ENCODE measurements at regions not wholly inside any gene's neighbourhood (a gene's known extent, or its start where the extent isn't known, plus 50 kb on each side); places are given as distances from the start of the nearest gene placed in this dataset.
A peak's percentile ranks its signal among the peaks of the same experiment; 100 is the strongest.

DNA sequence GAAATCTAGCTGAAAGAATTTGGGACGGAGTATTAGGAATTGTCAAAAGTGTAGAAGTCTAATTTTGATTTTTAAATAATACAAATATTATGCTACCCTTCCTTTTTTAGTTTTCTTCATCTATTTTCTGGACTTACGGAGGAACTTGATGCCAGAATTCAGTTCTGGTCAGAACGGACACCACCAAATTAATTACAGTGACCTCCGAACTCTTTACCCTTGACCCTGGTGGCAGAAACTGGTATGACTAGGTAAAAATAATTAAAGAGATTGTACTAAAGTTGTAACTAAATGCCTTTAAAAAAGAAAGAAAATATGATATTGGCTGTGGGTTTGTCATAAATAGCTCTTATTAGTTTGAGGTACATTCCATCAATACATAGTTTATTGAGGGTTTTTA is 751.1 kb upstream of the MAP3K7 start:
- no peak overlapping the region for H3K27ac ChIP-seq (ENCODE audit: low read depth, low read length, poor library complexity, severe bottlenecking)
- no peaks in the 10 kb centered on the region for H3K27me3 ChIP-seq (replicated peaks; ENCODE audit: insufficient read depth, low read depth, low read length, poor library complexity)
- H3K4me3 ChIP-seq (ENCODE audit: low read depth, low read length, poor library complexity, severe bottlenecking), result no peak overlapping the region
- H3K4me1 ChIP-seq (ENCODE audit: insufficient read depth, low read length, poor library complexity, severe bottlenecking), result no peaks in the 10 kb centered on the region
- DNase-seq (ENCODE audit: low spot score), result no peak
- POLR2A ChIA-PET (ENCODE audit: low non-redundant PET), result no interaction called here
- BruUV-seq (replicated peaks), result no TSS peak
- no peaks in the 10 kb centered on the region for H3K36me3 ChIP-seq (ENCODE audit: insufficient read depth, low read length, poor library complexity, severe bottlenecking)
- CTCF ChIA-PET, result no interaction called here
- intact Hi-C loops (cut with micrococcal nuclease; ENCODE audit: unreplicated experiment), result no loop called here
- H3K9me3 ChIP-seq (ENCODE audit: low read depth, low read length, poor library complexity, severe bottlenecking), result no peaks in the 10 kb centered on the region
- TF ChIP-seq, protein P1, sequence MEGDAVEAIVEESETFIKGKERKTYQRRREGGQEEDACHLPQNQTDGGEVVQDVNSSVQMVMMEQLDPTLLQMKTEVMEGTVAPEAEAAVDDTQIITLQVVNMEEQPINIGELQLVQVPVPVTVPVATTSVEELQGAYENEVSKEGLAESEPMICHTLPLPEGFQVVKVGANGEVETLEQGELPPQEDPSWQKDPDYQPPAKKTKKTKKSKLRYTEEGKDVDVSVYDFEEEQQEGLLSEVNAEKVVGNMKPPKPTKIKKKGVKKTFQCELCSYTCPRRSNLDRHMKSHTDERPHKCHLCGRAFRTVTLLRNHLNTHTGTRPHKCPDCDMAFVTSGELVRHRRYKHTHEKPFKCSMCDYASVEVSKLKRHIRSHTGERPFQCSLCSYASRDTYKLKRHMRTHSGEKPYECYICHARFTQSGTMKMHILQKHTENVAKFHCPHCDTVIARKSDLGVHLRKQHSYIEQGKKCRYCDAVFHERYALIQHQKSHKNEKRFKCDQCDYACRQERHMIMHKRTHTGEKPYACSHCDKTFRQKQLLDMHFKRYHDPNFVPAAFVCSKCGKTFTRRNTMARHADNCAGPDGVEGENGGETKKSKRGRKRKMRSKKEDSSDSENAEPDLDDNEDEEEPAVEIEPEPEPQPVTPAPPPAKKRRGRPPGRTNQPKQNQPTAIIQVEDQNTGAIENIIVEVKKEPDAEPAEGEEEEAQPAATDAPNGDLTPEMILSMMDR (conservative IDR thresholded peaks at IDR 0.05; ENCODE audit: low read depth, low read length), result peak; percentile 36; the same call in 1 of the 2 replicates
- no peak for TF ChIP-seq EZH2 (IDR thresholded peaks at IDR 0.05; ENCODE audit: borderline replicate concordance, low read depth, low read length, poor library complexity, severe bottlenecking)

GRCh38 chr6:91330896-91331295 is 744.0 kb upstream of the MAP3K7 start:
- H3K27me3 ChIP-seq (replicated peaks; ENCODE audit: insufficient read depth, low read depth, low read length, poor library complexity), result no peaks in the 10 kb centered on the region
- no TSS peak for BruUV-seq (replicated peaks)
- H3K9me3 ChIP-seq (ENCODE audit: low read depth, low read length, poor library complexity, severe bottlenecking), result no peaks in the 10 kb centered on the region
- intact Hi-C loops (cut with micrococcal nuclease; ENCODE audit: unreplicated experiment), result no loop called here
- TF ChIP-seq, protein P1 (conservative IDR thresholded peaks at IDR 0.05; ENCODE audit: low read depth, low read length), result no peak
- no peak for TF ChIP-seq EZH2 (IDR thresholded peaks at IDR 0.05; ENCODE audit: borderline replicate concordance, low read depth, low read length, poor library complexity, severe bottlenecking)
- no peaks in the 10 kb centered on the region for H3K4me1 ChIP-seq (ENCODE audit: insufficient read depth, low read length, poor library complexity, severe bottlenecking)
- H3K4me3 ChIP-seq (ENCODE audit: low read depth, low read length, poor library complexity, severe bottlenecking), result no peak overlapping the region
- H3K36me3 ChIP-seq (ENCODE audit: insufficient read depth, low read length, poor library complexity, severe bottlenecking), result no peaks in the 10 kb centered on the region
- H3K27ac ChIP-seq (ENCODE audit: low read depth, low read length, poor library complexity, severe bottlenecking), result no peak overlapping the region
- ChIA-PET POLR2A (ENCODE audit: low non-redundant PET) (no interaction called here), CTCF (interaction anchor here (0.8 to 1.2 kb wide), 2 partner anchors 39 to 249 kb away, joined by 3 read pairs; no protein-coding TSS in a partner anchor)
- DNase-seq (ENCODE audit: low spot score), result no peak

- CTCF ChIA-PET, result no interaction called here
Measured at GRCh38 chr6:91328241-91328640, 741.4 kb upstream of the MAP3K7 start.

More at GRCh38 chr6:91328241-91328640, 741.4 kb upstream of the MAP3K7 start:
- BruUV-seq (replicated peaks), result no TSS peak
- no peaks in the 10 kb centered on the region for H3K9me3 ChIP-seq (ENCODE audit: low read depth, low read length, poor library complexity, severe bottlenecking)
- no peak overlapping the region for H3K27ac ChIP-seq (ENCODE audit: low read depth, low read length, poor library complexity, severe bottlenecking)
- POLR2A ChIA-PET (ENCODE audit: low non-redundant PET), result no interaction called here
- H3K27me3 ChIP-seq (replicated peaks; ENCODE audit: insufficient read depth, low read depth, low read length, poor library complexity), result no peaks in the 10 kb centered on the region
- DNase-seq (ENCODE audit: low spot score), result no peak
- H3K36me3 ChIP-seq (ENCODE audit: insufficient read depth, low read length, poor library complexity, severe bottlenecking), result no peaks in the 10 kb centered on the region
- no peak for TF ChIP-seq EZH2 (IDR thresholded peaks at IDR 0.05; ENCODE audit: borderline replicate concordance, low read depth, low read length, poor library complexity, severe bottlenecking)
- TF ChIP-seq, protein P1 (conservative IDR thresholded peaks at IDR 0.05; ENCODE audit: low read depth, low read length), result no peak
- no peak overlapping the region for H3K4me3 ChIP-seq (ENCODE audit: low read depth, low read length, poor library complexity, severe bottlenecking)
- H3K4me1 ChIP-seq (ENCODE audit: insufficient read depth, low read length, poor library complexity, severe bottlenecking), result no peaks in the 10 kb centered on the region
- intact Hi-C loops (cut with micrococcal nuclease; ENCODE audit: unreplicated experiment), result no loop called here

All from A673 (cell line).